Upper lobe of right lung (tissue), 1 donor: ENCODE measurements at regions not wholly inside any gene's neighbourhood (a gene's known extent, or its start where the extent isn't known, plus 50 kb on each side); places are given as distances from the start of the nearest gene placed in this dataset.
"Not testable (repeated sequence)": the region's sequence is repeated elsewhere in the genome, so short reads cannot be mapped to it uniquely, and the experiment has no call there.

Experiments used
- ATAC-seq: fragments of 200-7000 bp; cut with Tn5 transposase; one replicate; pipeline ENCODE4 v1.9.1; 2020; ENCODE audit warnings: mild to moderate bottlenecking, moderate library complexity
- DNase-seq: peaks from one replicate; pipeline ENCODE4 v3.0.0-alpha.2; 2020
- H3K27ac ChIP-seq: fragments of 200-600 bp; one replicate; pipeline ENCODE4 v1.8.0; 2022
- H3K27me3 ChIP-seq: fragments of 200-600 bp; one replicate; pipeline ENCODE4 v1.8.0; 2022; ENCODE audit warnings: mild to moderate bottlenecking
- H3K36me3 ChIP-seq: fragments of 200-600 bp; one replicate; pipeline ENCODE4 v1.8.0; 2022
- H3K4me1 ChIP-seq: fragments of 200-600 bp; one replicate; pipeline ENCODE4 v1.8.0; 2022
- H3K4me3 ChIP-seq: fragments of 200-600 bp; one replicate; pipeline ENCODE4 v1.8.0; 2022; ENCODE audit warnings: mild to moderate bottlenecking
- H3K9me3 ChIP-seq: fragments of 200-600 bp; one replicate; pipeline ENCODE4 v1.8.0; 2022
- CTCF ChIP-seq: fragments of 200-600 bp; IDR thresholded peaks from one replicate; pipeline ENCODE4 v1.8.0; 2022; ENCODE audit warnings: antibody characterized with exemption
- intact Hi-C: fragments of 100-400 bp; cut with DNase I; formaldehyde crosslinking; loops from one replicate; pipeline ENCODE4 v1.11.0; 2022
- donor health status: DM: no; HTN: yes; CAD: no; lungs with severe emphysema.

- DNase-seq (no peak), ATAC-seq (no peak)
- Histone ChIP-seq H3K4me1 (no peaks in the 10 kb centered on the region), H3K27ac (no peak overlapping the region), H3K36me3 (no peaks in the 10 kb centered on the region), H3K4me3 (no peak overlapping the region), H3K27me3 (no peaks in the 10 kb centered on the region), H3K9me3 (no peaks in the 10 kb centered on the region)
- TF ChIP-seq CTCF: no peak
- intact Hi-C loops: no loop called here
Measured at GRCh38 chr3:137854533-137855261, 90.6 kb downstream of the SOX14 start.

- DNase-seq (no peak), ATAC-seq (no peak)
- Histone ChIP-seq H3K27me3 (no peaks in the 10 kb centered on the region), H3K9me3 (no peaks in the 10 kb centered on the region), H3K27ac (no peak overlapping the region), H3K36me3 (no peaks in the 10 kb centered on the region), H3K4me1 (no peaks in the 10 kb centered on the region), H3K4me3 (no peak overlapping the region)
- intact Hi-C loops: no loop called here
- no peak for TF ChIP-seq CTCF
Measured at GRCh38 chr3:137866001-137866400, 101.9 kb downstream of the SOX14 start.

- Histone ChIP-seq H3K36me3 (no peaks in the 10 kb centered on the region), H3K4me3 (no peak overlapping the region), H3K27ac (no peak overlapping the region), H3K9me3 (no peaks in the 10 kb centered on the region), H3K27me3 (no peaks in the 10 kb centered on the region), H3K4me1 (no peaks in the 10 kb centered on the region)
- DNase-seq: no peak
- intact Hi-C loops: no loop called here
- no peak for ATAC-seq
- TF ChIP-seq CTCF: no peak
Measured at GRCh38 chr3:137866933-137867332, 102.8 kb downstream of the SOX14 start.

GRCh38 chr3:137867611-137868010, 103.5 kb downstream of the SOX14 start:
- H3K4me3 ChIP-seq: no peak overlapping the region
- no peaks in the 10 kb centered on the region for H3K9me3 ChIP-seq
- ATAC-seq: no peak
- no peaks in the 10 kb centered on the region for H3K27me3 ChIP-seq
- no peaks in the 10 kb centered on the region for H3K4me1 ChIP-seq
- DNase-seq: no peak
- H3K27ac ChIP-seq: no peak overlapping the region
- H3K36me3 ChIP-seq: no peaks in the 10 kb centered on the region
- no peak for TF ChIP-seq CTCF
- intact Hi-C loops: no loop called here

GRCh38 chr3:137869022-137869421, 104.9 kb downstream of the SOX14 start:
- Histone ChIP-seq H3K27me3 (no peaks in the 10 kb centered on the region), H3K27ac (no peak overlapping the region), H3K4me3 (no peak overlapping the region), H3K36me3 (no peaks in the 10 kb centered on the region), H3K9me3 (no peaks in the 10 kb centered on the region), H3K4me1 (no peaks in the 10 kb centered on the region)
- no peak for ATAC-seq
- TF ChIP-seq CTCF: no peak
- intact Hi-C loops: no loop called here
- no peak for DNase-seq

GRCh38 chr3:137872589-137872988, 108.5 kb downstream of the SOX14 start:
- H3K36me3 ChIP-seq, H3K9me3 ChIP-seq, H3K4me1 ChIP-seq, ATAC-seq, DNase-seq, H3K27me3 ChIP-seq, H3K27ac ChIP-seq, H3K4me3 ChIP-seq, intact Hi-C loops: not testable (repeated sequence)

GRCh38 chr3:137896842-137897241, 113.1 kb upstream of the CLDN18 start:
- H3K27me3 ChIP-seq, intact Hi-C loops, H3K36me3 ChIP-seq, H3K27ac ChIP-seq, DNase-seq, H3K4me3 ChIP-seq, H3K4me1 ChIP-seq, ATAC-seq, H3K9me3 ChIP-seq: not testable (repeated sequence)
